ENCODE measurements at regions not wholly inside any gene's neighbourhood (a gene's known extent, or its start where the extent isn't known, plus 50 kb on each side); places are given as distances from the start of the nearest gene placed in this dataset.

- TF ChIP-seq CTCF (IDR thresholded peaks at IDR 0.05): no peak
Measured at GRCh38 chr13:112132619-112133018, 65.7 kb downstream of the SOX1 start.

GRCh38 chr13:112133499-112134390, 66.8 kb downstream of the SOX1 start:
- TF ChIP-seq CTCF (IDR thresholded peaks at IDR 0.05): no peak

GRCh38 chr13:112134391-112135075, 67.6 kb downstream of the SOX1 start:
- no peak for TF ChIP-seq CTCF (IDR thresholded peaks at IDR 0.05)

- TF ChIP-seq CTCF (IDR thresholded peaks at IDR 0.05): no peak
Measured at GRCh38 chr13:112136095-112136494, 69.1 kb downstream of the SOX1 start.

- no peak for TF ChIP-seq CTCF (IDR thresholded peaks at IDR 0.05)
Measured at GRCh38 chr13:112137144-112137543, 70.2 kb downstream of the SOX1 start.

GRCh38 chr13:112140366-112140765, 73.4 kb downstream of the SOX1 start:
- no peak for TF ChIP-seq CTCF (IDR thresholded peaks at IDR 0.05)

- TF ChIP-seq CTCF (IDR thresholded peaks at IDR 0.05): no peak
Measured at GRCh38 chr13:112141643-112142400, 74.9 kb downstream of the SOX1 start.

Measured in LNCAP (cell line).